HG02943 (cell line): ENCODE measurements at regions not wholly inside any gene's neighbourhood (a gene's known extent, or its start where the extent isn't known, plus 50 kb on each side); places are given as distances from the start of the nearest gene placed in this dataset.

Experiments
- ATAC-seq: cut with Tn5 transposase; IDR thresholded peaks from one replicate; pipeline ENCODE4 v1.9.1; 2021; ENCODE audit warnings: mild to moderate bottlenecking, low read depth, moderate library complexity; ENCODE audit not compliant: unreplicated experiment

DNA sequence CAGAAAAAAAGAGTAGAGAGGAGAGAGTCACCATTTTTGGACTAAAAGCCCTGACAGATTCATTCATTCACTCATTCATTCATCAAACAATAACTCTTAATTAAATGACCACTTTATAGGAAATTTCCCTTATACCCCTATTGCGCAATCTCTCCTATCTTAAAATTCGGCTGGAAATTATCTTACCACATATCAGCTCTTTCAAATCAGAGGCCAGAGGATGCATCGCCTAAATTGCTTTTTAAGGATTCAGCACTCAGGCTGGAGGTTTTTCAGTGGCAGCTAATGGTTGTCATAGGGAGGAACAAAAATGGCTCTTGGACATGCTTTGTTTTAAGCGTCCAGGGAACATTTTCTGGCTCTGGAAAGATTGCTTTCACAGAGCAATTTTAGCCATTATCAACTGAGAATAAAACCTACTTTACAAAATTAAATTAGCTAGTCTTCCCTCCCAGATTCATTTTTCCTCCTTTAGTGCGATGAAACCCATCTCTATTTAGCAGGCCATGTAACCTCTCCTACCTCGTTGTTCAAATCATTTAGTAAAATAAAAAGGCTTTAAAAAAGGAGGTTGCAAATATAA lies 115.2 kb downstream of the OLFM4 start:
- ATAC-seq, result no peak

DNA sequence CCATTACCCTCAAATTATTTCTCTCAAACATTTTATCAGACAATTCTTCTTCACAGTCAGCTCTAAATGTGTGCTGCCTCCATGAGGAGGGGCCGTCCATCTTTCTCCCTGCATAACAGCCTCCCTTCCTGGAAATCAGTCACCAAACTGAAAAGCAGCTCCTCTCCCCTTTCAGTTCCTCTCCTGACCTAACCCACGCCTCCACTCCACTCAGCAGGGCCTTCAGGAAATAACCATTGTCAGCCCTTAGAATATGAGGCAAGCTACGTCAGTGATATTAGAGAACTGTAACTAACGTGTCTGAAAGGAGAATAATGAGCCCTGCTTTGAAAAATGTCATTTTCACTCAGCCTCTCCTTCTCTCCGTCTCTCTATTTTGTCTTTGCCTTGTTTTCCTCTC lies 116.2 kb downstream of the OLFM4 start:
- ATAC-seq, result no peak

DNA sequence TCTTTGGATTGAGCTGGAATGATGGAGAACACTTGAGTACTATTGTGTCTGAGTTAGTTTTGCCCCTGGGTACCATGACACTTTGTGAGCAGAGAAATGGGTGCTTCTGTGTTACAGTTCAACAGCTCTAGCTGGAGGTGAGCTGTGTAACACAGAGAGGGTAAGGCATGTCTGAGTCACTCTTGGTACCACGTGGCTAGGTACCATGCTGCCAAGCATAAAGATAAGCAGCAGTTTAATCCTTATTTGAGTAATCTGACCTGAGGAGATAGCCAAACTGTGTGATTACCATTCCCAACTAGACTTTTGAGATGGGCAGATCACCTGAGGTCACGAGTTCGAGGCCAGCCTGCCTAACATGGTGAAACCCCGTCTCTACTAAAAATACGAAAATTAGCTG lies 122.0 kb downstream of the OLFM4 start:
- no peak for ATAC-seq

DNA sequence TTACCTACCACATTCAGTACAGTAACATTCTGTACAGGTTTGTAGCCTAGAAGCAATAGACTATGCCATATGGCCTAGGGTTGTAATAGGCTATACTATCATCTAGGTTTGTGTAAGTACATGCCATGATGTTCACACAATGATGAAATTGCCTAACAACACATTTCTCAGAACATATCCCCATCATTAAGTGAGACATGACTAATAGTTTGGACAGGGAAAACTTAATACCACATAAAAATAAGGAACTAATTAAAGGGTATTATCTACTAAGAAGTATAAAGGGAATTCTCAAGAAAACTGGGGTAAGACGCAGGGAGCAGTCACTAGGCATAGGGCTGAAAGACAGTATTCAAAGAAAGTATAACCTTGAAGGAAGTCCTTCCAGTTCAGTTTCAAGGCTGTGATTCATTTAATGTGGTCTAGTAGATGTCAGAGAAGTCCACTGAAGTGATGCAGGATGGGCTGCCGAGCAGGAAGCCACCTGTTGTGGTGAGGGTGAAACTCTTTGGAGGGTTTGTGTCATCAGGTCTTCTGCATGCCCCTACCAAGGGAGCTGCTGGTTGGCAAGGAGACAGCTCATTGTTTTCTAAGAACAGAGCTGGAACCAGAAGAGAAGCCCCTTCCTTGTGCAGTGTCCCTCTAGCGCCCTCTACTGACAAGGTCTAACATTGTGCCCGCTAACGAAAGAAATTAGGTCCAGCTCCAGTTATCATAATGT lies 122.9 kb downstream of the OLFM4 start:
- peak; percentile 100 for ATAC-seq

DNA sequence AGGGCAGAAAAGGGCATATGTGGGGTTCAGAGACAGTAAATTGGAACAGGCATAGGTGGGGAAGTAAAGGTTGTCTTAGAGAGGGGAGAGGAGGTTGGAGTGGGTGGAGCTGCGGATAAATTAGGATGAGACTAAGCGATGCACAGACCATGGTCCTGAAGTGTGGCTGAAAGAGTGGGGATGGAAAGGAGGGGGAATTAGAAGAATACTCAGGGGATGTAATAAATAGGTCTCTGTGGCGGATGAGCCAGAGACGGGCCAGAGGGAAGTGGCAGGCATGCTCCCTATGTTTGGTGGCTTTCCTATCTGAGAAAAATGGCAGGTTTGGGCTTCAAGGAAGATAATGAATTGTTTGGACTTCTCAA lies 123.4 kb downstream of the OLFM4 start:
- no peak for ATAC-seq

DNA sequence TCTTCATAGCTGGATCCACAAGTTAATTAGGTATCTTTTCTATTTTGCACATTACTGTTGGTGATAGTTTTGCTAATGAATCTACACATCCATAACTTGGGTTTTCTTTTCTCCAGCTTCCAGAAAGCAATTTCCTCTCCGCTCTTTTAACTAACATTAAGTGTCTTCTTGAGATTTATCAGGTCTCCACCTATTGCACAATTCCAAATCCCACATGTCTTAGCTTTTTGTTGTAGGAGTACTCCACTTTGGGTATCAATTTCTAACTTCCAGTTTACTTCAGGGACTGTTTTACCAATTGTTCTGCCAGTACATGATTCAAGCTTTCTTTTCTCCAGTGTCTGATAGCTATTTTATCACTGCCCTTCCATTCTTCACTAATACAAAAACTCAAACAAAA lies 129.6 kb downstream of the OLFM4 start:
- no peak for ATAC-seq

DNA sequence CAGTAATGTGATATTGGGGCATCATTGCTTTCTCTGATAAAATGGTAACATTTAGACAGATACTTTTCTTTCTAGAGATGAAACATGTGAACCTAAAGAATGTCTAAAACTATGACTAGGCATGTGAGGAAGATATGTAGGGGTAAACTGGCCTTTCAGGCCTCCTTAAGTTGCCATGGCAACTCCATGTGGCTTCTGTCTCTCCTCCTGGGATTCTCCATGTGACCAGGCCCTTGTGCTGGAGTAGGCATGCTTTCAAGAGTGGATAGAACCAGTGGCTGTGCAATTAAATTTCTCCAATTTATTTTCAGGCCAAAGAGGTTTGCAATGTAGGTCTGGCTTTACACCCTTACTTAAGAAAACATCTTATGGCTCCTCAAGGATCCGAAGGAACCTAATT lies 130.8 kb downstream of the OLFM4 start:
- no peak for ATAC-seq

DNA sequence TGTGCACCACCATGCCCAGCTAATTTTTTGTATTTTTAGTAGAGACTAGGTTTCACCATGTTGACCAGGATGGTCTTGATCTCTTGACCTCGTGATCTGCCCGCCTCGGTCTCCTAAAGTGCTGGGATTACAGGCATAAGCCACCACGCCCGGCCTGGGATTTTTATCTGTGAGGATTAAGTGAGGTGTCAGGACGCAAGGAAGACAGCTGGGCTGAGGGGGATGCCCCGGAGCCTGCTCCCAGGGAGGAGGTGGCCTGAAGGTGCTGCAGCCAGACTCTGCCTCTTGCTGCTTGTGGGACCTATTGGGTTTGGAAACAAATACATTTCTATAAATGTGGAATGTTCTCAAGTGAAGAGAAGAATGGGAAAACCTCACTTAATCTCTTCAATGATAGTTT lies 131.6 kb downstream of the OLFM4 start:
- ATAC-seq, result no peak

DNA sequence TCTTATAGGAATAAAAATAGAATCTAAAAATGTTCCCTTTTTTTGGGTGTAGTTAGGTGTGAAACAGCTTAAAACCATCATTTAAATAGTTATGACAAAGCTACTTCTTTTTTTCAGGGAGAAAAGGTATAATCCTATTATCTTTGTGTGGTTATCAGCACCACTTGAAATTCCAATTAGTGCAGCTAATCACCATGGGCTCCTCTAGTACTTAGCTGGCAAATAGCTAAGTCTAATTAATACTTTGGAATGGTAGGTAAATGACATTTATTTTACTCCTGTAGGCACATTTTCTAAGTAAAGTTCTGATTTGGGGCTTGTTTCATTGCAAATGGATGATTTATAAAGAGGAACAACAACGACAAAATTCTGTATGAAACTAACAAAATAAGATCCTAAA lies 132.6 kb downstream of the OLFM4 start:
- no peak for ATAC-seq

DNA sequence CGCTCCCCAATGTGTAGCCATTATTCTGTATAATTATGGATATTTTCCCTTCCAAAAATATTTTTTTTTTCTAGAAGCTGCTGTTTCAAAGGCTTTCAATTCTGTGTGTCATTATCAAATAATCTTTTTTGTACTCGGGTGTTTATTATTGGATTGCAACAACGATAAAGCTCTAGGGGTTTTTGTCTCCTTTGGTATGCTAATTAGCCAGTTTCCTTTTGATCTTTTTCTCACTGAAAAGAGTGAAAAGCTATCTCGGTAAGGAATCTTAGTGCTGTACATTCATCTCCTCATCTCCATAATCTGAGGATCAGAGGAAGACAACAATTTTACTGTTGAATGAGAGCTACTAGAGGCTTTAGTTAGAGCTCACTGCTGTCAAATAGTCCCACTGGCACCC lies 136.6 kb downstream of the OLFM4 start:
- ATAC-seq, result no peak

DNA sequence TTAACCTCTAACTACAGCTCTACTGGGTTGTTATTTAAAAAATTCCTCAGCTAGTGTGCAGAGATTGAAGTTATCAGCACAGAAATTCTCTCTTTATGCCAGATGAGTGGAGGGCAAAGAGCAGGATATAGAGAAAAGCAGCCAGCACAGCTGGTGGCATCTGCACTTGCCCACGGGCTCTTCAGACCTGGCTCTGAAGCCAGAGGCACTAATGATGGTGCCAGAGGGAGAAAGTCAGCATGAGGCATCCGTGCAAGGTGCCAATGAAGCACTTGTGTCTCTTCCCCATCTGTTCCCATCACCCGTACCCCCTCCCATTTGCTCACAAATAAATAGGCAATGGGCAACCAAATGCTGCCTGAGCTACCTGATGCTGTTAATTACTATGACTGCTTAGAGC lies 138.9 kb downstream of the OLFM4 start:
- ATAC-seq, result no peak

DNA sequence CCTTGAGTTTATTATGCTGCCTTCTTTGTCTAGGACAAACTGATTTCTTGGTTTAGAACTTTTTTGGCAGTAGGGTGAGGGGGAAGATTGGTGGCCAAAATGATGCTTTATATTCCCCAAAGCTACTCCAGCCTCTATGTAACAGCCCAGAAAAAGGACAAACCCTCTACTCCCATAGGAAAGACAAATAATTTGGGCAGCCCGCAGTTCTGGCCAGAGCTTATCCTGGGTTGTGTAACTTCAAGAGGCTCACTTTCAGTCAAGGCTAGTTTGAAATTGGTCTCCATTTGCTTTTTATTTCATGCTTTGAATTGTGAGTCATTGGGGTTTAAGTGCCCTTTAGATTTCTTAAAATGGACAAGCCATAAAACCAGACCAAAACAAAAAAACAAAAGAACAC lies 142.3 kb downstream of the OLFM4 start:
- no peak for ATAC-seq

DNA sequence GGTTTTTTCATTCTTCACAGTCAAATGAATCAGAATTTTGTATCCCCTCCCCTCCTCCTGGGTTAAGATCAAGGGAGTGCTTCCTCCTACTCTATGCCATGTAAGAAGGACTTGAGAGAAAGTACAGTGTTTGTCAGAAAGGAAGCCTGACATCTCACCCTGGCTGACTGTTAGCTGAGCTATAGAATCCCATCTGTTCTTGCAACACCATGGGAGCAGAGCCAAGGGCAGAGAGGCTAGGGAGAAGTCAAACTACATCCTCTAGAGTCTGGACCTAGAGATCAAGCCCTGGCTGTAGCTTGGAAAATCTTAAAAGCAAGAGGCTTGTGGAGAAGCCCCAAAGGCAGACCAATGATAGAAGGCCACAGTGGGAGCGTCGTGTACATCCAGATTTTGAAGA lies 145.9 kb downstream of the OLFM4 start:
- ATAC-seq, result no peak

DNA sequence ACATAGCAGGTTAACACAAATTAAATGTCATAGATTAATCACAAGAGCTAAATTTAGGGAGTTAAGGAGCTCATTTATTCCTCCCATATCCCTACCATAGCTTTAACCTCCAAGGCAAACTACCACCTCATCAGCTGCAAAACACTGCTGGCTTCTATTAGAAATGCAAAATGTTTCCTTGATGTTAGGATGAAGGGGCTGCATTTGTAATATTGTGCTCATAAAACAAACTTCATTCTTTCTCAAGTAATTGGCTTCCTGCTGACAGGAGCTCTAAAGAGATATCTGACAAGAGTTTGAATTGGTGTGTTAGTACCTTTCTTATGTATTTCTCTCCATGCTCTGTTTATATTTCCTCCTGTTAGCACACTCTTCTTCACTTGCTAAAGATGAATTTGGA lies 152.1 kb downstream of the OLFM4 start:
- no peak for ATAC-seq

DNA sequence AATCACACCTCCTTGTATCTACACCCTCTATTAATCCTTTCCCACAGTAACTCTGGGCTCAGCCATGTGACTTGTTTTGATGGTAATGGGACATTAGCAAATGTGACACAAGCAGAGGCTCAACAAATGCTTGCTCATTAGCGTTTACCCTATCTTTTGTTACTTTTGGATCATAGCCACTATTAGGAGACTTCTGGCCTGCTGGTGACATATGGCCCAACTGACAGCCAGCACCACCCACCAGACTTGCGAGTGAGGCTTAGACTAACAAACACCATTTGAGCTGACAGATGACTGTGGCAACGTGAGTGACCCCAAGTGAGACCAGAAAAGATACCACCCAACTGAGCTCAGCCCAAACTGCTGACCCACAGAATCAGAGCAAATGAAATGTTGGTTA lies 154.1 kb downstream of the OLFM4 start:
- no peak for ATAC-seq

DNA sequence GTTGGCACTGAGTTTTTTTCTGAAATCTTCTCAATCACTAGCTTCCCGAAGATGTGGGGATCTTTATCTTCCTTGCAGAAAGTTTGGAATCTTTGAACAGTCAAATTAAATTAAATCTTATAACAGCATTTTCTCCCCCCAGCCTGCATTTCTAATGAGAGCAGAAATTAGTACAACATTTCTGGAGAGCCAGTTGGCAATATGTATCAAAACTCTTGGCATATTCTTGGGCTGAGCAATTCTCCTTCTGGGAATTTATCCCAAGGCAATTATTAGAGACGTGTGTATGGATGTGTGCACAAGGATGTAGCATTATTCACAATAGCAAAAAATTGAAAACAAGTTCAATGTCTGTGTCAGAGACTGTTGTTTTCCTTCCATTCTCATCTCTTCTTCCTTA lies 159.5 kb downstream of the OLFM4 start:
- no peak for ATAC-seq

DNA sequence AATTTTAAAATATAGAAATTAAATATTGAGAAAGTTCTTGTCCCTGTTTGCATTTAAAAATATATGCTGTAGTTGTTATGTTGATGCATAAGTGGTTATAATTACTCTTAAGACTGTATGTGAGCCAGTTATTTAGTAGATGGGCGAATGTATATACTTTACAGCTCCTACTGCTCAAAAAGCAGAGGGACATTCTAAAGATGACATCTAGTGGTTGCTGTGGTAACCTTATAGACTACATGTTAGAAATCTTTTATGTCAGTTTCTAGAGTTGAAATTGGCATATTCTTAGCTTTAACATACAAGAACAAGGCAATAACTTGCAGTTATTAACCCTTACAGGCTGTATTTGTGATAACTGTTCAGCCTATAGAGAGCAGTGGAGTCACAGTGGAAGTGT lies 160.5 kb downstream of the OLFM4 start:
- ATAC-seq, result no peak

DNA sequence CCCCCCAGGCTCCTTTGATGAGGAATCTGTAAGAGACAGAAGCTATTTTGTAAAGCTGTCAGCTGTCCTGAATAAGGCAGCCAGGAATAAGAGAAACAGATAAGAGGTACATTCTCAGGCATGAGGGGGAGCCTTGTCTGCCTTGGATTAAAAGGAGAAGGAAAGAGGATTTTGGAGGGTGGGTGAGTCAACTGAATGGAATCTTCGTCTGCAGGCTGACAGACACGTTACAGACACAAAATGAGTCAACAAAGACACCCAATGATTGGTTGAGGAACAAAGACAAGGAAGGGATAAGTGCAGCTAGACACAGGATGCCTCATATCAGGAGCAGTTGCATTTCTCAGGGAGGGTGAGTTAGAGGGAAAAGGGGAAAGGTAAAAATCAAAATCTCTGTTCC lies 162.5 kb downstream of the OLFM4 start:
- no peak for ATAC-seq

DNA sequence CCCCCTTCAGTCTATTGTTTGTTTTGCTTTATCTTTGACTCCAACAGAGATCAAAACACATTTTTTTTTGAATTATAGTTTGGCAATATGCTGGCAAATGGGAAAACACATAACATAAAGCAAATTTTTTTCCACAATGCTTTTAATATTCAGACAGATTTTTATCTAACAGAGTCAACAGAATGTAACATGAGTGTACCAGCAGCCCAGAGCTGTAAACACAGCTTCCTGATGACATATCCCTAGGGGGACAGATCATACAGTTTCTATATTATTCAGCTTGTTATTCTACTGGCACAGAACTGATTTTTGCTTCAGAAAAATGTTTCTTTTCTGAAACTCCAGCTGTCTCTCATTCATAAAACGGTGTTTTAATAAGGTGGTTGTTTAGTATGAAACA lies 168.8 kb downstream of the OLFM4 start:
- no peak for ATAC-seq

DNA sequence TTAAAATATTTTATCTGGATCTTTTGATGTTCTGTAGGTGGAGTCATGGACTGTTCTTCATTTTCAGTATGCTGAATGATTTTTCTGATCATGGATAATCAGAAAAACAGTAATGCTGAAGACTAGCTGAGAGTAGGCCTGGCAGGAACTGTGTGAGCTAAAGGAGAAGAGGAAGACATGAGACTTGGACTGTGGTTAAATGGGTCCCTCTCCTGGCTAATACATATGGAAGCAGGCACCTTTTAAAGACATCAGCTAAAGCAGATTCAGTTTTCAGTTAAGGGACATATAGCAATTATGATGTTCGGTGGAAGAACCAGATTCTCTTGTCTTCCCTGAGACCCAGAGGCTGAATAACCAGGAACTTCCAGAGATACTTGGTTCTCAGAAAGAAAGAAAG lies 169.4 kb downstream of the OLFM4 start:
- no peak for ATAC-seq

DNA sequence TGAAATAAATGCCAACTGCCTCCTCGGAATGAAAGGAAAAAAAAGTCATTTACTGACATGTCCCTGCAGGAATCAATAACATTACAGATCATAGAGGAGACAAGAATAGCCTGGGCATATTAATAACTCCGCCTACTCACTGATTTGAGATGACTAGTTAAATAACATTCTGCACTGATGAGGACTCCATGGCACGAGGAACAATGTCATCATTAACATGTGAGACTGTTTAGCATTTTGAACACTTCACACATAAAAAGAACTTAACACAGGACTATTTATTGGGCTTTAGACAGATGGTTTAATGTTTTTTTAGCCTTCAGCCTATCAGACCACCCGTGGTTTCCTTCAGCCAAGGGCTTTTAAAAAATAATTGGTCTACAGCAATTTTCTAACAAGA lies 170.1 kb downstream of the OLFM4 start:
- no peak for ATAC-seq

DNA sequence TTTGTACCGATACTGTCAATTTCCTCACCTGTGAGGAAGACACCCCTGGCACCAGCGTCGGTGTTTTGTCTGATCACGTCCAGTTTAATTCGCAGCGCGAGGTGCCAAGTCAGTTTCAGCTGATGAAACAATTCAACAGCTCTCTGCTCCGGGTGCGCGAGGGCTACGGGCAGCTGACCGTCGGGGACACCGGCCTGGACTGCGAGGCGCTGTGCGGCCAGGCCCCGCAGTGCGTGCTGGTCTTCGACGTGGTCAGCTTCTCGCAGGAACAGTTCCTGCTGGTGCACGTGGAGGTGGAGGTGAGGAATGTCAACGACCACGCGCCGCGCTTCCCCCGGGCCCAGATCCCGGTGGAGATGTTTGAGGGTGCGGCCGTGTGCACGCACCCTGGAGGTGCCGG lies 171.5 kb downstream of the OLFM4 start:
- ATAC-seq, result no peak
